ENCODE measurements at regions not wholly inside any gene's neighbourhood (a gene's known extent, or its start where the extent isn't known, plus 50 kb on each side); places are given as distances from the start of the nearest gene placed in this dataset.
"Not testable (repeated sequence)": the region's sequence is repeated elsewhere in the genome, so short reads cannot be mapped to it uniquely, and the experiment has no call there.

DNA sequence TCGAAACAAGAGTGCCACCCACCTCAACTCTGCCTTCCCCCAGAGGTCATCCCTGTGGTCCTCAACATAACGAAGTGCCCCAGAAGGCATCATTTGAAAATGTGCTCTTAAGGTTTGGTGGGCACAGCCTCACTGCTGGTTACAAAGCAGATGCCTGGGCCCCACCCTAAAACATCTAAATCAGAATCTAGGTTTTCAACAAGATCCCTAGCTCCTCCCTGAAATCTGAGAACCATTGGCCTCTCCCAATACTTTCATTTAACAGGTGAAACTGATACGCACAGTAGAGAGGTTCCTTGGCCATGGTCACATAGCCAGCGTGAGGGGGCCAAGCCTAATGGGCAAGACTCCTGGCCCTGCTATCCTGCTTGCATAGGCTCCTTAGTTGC, 376.2 kb upstream of the CLINT1 start:
- no peak for DNase-seq

GRCh38 chr5:158234323-158235158, 375.6 kb upstream of the CLINT1 start:
- DNase-seq = no peak

DNA sequence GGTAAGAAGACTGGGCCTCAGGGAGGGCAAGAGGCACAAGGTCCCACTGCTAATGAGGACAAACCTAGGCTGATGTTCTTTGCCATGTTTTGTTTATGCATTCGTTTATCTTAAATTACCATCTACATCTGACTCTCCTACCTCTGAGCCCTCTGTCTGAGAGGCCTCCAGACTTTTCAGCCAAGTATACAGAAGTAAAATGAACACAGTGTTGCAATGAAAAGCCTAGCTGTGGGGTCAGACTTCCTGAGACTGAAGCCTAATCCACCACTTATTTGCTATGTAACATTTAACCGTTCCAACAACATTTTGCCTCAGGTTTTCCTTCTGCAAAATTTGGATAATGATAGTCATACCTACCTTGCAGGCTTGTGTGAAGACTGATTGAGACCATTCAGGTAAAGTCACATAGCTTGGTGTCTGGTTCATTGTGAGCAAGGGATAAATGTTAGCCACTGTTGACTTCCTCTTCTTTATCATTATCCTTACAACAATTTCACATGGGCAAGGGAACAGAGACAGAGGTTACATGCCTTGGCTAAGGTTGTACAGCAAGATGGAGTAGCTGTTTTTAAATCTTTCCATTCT, 374.9 kb upstream of the CLINT1 start:
- no peak for DNase-seq

DNA sequence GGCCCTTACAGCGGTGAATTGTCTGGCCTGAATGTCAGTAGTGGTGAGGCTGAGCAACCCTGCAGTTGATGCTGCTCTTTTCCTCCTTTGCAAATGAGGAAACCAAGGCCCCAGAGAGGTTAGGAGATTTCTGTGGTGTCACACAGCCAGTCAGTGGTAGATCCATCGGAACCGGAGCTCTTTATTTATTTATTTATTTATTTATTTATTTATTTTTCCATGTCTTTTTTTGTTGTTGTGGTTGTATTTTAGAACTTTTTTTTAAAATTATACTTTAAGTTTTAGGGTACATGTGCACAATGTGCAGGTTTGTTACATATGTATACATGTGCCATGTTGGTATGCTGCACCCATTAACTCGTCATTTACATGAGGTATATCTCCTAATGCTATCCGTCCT, 368.4 kb upstream of the CLINT1 start:
- DNase-seq = not testable (repeated sequence)

DNA sequence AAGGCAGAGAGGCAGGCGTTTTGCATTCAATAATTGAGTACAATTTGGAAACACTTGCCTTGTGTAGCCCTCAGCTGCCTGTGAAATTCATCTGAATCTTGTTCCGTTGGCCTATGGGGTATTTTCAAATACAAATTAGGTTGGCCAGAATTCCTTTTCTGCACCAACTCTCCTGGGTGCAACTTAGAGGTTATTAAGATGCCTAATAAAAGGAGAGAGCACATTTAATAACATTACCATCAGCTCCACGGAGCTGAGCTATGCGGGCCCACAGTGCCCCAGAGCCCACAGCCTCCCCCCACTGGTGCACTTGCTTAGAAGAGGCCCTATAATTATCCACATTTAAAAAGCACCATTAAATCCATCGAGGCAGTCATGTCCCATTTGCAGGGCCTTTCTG, 367.6 kb upstream of the CLINT1 start:
- DNase-seq = no peak

- no peak for DNase-seq
These were observed 365.3 kb upstream of the CLINT1 start for GRCh38 chr5:158224253-158224652.

DNA sequence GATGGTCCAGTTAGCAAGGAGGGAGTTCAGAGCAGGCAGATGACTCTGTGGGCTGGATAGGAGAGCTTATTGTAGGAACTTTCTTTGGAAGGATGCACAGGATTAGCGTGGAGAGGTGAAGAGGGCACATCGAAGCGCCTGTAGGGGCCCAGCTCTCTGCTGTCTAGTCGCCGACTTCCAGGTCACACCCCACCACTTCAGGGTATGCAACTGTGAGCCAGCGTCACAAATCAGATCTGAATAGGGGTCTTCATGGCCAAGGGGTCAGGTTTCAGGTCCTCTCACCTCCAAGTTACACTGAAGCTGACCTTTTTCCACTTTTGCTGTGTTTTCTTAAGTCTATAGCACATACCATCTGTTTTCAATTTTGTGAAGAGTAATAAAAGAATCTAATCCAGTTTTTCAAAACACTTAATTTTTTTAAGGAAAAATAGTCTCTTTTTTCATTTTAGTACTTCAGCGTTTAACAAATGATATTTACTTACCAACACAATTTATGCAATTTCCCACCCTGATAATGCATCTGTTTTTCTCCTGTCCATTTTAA, 364.2 kb upstream of the CLINT1 start:
- no peak for DNase-seq

DNA sequence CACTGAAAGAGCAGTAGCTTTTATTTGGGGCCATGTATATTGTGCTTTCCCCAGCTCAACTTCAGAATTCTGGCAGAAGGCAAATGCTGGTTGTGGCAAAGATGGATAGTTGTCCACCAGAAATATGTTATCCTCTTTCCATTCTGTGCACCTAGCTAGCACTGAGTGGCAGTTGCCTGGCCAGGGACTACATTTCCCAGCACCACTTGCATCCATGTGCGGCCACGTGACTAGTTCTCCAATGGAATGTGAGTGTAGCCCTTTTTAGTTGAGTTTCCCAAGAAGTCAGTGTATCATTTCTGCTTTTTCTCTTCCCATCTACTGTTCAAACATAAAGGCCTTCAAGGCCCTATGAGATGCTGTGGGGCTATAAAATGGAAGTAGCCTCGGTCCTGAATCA, 354.0 kb upstream of the CLINT1 start:
- DNase-seq = no peak

GRCh38 chr5:158212237-158212636, 353.3 kb upstream of the CLINT1 start:
- DNase-seq = no peak

DNA sequence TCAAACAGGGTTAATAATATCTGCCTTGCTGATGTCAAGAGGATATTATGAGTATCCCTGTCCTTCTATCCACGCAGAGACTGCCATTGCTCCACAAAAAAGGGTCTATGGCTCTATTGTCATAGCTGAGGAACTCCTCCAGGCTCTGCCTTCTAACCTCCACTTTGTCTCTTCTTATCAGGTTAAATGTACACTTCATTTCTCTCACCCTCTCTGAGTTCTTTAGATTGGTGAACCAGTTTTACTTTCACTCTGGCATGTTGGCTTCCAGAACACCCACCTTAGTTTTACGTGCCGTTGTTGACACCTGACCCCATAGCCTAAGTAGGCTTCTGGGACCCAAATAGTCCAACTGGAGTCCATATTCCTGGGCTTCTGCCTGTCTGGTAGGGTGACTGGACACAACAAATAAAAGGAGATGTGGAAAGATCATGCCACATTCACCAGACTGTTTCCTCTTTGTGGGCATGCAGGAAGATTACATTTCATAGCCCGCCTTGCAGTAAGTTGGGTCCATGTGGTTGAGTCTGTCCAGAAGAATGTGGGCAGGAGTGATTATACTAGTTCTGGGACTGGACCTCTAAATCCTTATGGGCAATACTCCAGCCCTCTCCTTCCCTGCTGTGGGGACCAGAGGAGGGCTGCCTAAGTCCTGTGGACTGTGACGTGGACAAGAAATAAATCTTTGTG, 350.4 kb upstream of the CLINT1 start:
- no peak for DNase-seq

- DNase-seq = no peak
These were observed 348.8 kb upstream of the CLINT1 start for GRCh38 chr5:158207733-158208132.

GRCh38 chr5:158205992-158206391, 347.0 kb upstream of the CLINT1 start:
- DNase-seq = no peak

GRCh38 chr5:158203261-158203660, 344.3 kb upstream of the CLINT1 start:
- no peak for DNase-seq

DNA sequence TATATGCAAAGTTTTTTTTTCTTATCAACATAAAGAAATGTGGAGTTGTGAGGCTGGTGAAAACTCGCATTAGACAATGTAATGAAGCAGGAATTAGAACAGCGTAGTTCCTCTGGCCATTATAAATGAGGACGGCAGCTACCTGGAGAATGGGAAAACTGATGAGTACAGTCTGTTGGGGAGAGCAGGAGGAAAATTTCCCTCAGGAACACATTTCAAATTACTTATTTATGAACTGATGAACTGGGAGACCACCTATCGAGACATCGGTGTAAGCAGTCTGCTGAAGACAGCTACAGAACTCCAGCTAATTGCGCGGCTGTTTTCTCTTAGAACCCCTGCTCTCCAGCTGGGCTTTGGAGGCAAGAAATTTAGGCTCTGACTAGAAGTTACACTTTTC, 343.9 kb upstream of the CLINT1 start:
- DNase-seq = no peak

DNA sequence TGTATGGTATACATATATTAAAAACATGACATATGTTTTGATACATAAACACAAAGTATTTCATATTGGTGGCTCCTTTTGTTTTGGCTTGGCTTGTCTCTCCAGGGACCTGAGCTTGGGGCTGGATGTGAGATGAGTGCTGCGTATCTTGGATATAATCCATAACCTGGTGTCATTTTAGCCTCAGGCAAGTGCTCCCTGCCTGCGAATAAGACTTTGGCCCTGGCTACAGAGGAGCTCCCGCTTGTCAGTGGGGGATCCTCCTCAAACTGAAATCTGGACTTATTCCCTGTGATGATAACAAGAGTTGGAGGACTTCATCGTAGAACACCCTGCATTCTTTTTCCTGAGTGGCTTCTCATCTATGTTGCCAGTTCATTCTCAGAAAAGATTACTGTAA, 341.7 kb upstream of the CLINT1 start:
- DNase-seq = no peak

- no peak for DNase-seq
These were observed 339.7 kb upstream of the CLINT1 start for GRCh38 chr5:158198636-158199035.

DNA sequence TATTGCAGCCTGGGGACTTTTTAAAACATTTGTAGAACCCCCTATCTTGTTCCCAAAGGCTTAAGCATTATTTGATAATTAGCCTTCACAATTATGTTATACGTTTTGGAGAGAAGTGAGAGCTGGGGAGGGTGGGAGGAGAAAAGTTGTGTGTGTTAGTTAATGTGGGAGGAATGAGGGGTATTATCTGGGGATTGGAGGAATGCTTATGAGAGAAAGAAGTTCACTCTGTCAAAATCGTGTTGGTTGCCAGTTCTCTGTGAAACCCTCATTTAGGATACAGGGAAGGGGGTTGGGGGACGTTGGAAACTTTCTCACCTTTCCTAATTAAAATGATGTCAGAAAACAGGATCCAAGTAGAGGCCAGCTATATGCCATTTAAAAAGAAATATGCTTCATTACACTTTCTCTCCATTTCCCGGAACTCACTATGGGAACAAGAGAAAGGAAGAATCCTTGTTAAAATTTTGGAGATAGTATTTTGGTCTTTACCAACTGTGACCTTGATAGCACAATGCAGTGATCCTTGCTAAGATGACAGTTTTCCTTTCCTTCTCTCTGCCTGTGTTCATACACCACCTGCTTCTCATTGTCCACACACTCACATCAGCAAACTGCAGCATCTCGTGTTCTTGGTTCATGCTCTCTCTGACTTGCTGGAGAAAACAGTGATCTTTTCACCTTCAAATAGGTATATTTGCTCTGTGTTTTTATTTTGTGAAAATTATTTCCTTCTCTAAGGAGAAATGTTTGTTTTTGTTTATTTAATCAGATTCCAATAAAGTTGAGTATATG, 336.7 kb upstream of the CLINT1 start:
- no peak for DNase-seq

DNA sequence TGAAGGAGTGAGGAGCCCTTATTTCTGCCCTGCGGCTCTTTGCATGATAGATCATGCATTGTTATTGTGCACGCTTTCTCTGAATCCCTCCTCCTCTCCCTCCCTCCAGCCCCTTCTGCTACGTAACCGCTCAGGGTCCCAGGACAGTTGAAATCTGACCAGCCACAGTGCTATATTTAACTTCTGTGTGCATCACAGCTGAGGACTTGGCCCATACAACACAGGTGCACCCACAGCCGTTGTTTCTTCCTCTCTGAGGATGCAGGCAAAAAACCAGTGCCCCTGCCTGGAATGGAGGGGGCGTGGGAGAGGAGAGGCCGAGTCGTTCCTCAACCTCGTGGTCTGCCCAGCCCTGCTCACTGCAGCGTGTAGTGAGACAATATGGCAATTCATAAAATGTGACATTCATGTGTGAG, 335.6 kb upstream of the CLINT1 start:
- no peak for DNase-seq

DNA sequence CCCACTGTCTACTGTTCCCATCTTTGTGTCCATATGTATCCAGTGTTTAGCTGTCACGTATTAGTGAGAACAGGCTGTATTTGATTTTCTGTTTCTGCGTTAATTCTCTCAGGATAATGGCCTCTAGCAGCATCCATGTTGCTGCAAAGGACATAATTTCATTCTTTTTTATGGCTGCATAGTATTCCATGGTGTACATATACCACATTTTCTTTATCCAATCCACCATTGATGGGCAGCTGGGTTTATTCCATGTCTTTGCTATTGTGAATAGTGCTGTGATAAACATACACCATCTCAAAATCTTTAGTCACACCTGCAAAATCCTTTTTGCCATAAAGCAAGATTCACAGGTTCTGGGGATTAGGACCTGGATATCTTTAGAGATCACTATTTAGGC, 334.4 kb upstream of the CLINT1 start:
- not testable (repeated sequence) for DNase-seq

DNA sequence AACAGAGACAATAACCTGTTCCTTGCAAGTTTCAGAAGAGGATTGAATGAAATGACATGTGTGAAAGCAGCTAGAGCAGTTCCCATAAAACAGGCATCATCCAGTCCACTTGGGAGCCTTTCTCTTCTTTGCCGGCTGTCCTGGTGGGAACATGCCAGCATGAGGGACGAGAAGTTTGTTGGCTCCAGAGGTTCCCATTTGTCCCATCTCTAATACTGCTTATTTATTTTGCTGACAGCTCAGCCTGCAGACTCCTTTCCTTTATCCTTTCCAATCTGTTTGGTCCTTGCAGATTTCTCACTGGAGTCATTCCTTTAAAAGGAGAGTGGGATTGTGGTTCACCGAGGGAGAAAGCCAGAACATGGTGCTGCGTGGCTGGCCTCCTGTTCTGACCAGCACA, 321.5 kb upstream of the CLINT1 start:
- DNase-seq = no peak

- no peak for DNase-seq
These were observed 320.3 kb upstream of the CLINT1 start for GRCh38 chr5:158179271-158179670.

GRCh38 chr5:158178535-158178934, 319.6 kb upstream of the CLINT1 start:
- no peak for DNase-seq

DNA sequence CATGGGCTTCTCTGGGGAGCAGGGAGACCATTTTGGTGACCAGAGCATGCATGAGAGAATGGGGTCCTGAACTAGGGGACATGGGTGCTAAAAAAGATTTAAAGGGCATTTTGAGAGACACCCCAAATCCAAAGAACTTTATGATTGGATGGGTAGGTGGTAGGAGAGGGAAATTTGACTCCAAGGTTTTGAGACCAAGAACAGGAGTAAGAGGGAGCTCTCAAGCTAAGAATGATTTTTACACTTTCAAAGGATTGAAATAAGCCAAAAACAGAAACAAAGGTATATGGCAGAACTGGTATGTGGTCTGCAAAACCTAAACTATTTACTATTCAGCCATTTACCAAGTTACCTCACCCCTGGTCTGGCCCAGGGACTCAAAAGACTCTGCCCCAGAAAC, 318.2 kb upstream of the CLINT1 start:
- DNase-seq = no peak

All from NCI-H1105 (cell line).